ENCODE measurements at regions not wholly inside any gene's neighbourhood (a gene's known extent, or its start where the extent isn't known, plus 50 kb on each side); places are given as distances from the start of the nearest gene placed in this dataset.
"Not testable (repeated sequence)": the region's sequence is repeated elsewhere in the genome, so short reads cannot be mapped to it uniquely, and the experiment has no call there.

DNA sequence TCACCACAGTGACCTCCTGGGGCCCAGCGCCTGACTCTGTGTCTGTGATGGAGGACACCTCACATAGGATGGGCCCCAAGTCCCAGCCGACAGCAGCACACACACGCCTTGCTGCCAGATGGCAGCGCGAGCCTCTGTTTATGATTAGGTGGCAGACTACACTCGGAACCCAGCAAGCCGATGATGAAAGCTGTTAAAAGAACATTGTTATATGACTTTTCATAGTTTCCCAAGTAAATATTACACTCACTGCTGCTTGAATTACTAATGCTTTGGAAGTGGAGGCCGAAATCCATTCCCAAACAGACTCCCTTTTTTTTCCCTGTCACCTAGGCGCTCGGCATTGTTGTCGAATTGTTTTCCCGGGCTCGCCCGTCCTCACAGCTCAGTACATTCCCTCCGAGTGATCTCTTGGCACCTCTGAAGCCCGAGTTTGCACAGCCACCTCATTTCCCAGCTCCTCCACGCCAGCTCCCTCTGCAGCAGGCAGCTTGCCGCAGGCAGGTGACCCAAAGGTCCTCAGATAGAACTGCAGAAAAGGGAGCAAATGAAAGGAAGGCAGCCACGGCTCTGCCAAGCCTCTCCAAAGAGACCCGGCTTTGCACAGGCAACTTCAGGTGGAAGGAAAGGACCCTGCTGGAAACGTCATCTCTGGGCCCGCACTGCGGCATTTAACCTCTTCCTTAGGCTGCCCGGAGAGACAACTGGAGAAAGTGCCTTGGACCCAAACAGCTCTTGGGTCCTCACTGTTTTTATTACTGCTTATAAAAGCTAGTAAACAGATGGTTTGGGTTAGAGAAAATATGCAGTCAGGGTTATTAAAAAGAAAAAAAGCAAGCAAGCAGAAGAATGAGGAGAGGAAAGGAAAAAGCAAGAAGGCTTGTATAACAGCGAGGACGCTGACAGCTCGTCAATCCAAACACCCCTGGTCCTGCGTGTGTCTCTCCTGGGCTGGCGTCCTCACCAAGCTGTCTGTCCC lies 72.2 kb upstream of the SLC25A33 start:
- DNase-seq, result no peak

DNA sequence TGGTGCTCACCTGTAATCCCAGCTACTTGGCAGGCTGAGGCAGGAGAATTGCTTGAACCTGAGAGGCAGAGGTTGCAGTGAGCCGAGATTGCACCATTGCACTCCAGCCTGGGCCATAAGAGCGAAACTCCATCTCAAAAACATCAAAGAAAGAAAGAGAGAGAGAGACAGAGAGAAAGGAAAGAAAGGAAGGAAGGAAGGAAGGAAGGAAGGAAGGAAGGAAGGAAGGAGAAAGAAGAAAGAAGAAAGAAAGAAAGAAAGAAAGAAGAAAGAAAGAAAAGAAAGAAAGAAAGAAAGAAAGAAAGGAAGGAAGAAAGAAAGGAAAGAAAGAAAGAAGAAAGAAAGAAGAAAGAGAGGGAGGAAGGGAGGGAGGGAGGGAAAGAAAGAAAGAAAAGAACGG lies 69.4 kb upstream of the SLC25A33 start:
- DNase-seq, result not testable (repeated sequence)

DNA sequence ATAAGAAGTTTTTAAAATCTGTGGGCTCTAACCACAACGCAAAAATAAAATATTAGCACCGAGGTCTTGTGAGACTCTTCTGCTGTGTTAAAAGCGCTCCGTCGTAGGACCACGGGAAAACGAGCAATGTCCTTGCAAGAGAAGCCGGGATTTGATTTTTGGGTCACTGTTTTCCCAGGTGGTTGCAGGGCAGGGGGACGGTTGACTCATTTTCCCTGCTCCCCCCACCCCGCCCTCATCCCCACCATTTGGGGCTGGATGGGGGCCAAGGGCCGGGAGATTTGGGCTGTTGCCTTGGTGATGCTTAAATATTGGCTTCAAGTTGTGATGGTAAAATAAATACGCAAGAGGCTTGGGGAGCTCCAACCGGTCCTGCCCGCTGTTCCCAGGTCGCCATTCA lies 67.6 kb upstream of the SLC25A33 start:
- DNase-seq, result no peak

DNA sequence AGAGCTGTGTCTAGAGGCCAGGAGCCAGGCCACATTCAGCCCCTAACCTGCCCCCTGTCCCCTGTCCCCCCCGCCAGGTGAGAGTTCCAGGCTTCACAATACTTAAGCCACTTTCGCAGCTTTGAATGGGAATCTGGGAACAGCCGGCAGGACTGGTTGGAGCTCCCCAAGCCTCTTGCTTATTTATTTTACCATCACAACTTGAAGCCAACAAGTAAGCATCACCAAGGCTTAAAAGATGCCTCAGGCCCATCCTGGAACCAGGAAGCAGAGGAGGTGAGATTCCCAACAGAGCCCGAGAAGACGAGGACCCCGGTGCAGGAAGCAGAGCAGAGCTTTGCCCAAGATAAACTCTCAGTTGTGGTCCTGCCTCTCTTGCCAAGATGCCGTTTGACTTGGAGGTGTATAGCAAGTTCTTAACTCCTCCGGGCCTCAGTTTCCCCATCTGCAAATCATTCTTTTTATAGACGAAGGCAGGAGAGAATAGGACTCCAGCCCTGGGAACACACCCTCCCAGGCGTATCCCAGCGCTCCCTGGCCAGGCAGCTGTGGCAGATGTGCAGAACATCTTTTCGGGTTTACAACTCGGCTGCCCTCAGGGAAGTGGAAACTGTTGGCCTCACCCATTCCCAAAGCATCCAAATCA lies 66.8 kb upstream of the SLC25A33 start:
- DNase-seq, result no peak

DNA sequence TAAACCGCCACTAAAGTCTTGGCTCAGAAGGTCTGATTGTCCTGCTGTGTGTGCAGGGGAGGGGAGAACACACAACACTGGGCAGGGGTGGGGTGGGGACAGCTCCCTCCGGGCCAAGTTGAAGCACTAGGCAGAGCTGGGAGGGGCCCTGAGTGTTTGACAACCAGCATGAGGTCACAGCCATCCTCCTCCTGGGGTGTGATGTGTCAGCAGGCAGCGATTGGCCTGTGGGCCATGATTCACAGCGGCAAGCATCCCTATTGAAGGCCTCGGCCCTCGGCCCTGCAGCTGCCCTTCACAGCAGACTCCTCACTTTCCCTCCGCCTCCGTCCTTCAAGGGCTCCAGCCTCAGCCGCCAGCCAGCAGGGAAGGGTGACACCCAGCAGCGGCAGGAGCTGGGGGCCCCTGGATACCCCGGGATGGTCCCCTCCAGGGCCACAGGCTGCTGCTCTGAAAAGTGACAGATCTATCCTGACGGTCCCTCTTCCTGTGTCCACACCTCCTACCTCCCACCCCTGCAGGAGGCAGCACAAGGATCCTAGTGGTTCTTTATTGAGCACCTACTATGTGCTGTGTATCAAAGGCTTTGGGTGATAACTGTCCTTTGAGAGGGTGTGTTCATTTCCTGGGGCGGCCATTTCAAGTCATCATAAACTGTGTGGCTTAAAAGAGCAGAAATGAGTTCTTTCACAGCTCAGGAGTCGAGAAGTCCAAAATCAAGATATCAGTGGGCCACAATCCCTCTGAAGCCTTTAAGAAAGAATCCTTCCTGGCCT lies 66.0 kb upstream of the SLC25A33 start:
- no peak for DNase-seq

DNA sequence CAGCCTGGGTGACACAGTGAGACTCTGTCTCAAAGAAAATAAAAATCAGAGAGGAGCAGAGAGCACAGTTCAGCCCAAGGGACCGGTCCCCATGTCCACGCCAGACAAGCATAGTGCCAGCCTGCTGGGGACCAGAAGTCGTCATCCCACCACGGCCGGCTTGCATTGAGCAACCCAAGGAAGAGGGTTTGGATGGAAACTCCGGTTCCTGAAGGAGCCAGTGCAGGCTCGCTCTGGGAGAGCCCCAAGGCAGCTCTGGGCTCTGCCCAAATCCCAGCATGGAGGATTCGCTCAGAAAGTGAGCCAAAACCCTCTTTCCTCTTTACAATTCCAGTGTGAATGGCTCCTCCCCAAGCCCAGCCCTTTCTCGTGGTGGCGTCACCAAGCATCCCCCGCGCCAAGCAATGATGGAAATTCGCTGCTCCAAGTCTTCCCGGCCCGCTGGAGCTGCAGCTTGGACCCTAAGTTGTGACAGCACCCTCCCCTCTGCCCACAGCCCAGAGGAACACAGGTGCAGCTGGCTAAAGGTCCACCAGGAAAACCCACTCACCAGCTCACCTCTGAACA lies 64.1 kb upstream of the SLC25A33 start:
- DNase-seq, result no peak

DNA sequence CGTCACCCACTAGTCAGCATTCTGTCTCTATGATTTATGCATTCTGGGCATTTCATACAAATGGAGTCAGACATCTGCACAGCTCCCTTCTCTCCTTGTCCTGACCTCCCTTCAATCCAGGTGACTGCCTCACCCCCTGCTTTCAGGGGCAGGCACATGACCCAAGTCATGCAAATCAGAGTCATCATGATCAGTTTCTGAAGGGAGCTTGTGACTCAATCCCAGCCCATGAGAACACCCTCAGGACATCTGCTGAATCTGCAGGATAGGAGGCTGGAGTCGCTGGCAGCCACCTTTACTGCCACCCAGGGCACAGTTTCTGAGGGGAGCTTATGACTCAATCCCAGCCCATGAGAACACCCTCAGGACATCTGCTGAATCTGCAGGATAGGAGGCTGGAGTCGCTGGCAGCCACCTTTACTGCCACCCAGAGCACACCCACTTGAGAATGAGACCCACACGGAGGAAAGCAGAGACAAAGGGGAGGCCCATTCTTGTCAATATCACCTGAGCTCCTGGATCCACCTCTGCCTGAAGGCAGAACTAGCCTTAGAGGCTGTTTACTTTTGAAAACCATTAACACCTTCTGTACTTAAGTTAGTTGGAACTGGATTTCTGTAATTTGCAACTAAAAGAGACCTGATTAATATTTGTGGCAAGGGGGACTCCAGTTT lies 62.3 kb upstream of the SLC25A33 start:
- no peak for DNase-seq

DNA sequence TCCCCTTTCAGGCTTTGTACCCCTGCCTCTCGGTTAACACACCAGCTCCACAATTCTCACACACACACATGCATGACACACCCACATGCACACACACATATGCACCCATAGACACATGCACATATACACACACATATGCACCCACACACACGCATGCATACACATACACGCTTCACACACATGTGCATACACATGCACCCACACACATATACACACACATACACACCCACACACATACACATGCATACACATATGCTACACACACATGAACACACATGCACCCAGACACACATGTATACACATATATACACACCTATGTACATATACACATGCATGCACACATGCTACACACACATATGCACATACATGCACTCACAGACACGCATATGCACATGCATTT lies 61.7 kb upstream of the SLC25A33 start:
- no peak for DNase-seq

DNA sequence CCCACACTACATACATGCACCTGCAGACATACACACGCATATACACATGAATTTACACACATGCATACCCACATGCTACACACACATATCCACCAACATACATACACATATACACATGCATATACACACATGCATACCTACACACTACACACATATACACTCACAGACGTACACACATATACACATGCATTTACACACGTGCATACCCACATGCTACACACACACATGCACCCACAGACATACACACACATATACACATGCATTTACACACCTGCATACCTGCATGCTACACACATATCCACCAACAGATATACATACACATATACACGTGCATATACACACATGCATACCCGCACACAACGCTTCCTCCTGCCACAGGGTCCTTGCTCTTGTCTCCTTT lies 61.2 kb upstream of the SLC25A33 start:
- no peak for DNase-seq

DNA sequence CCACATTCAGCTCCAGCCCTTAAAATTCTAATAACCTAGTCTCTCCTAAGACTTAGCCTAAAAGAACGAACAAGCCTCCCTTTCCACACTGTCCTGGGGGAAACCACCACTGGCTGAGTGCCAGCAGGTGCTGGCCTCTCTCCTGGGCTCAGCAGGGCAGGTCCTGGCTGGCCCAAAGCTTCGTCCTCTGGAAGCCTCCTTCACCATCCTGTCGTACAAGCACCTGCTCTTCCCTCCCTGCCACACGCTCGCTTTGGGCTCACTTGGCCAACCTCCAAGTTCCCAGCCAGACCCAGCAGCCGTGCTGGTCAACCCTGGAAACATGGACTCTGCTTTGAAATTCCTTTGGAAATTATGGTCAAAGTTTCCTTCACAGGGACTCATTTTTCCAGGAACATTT lies 58.2 kb upstream of the SLC25A33 start:
- no peak for DNase-seq

DNA sequence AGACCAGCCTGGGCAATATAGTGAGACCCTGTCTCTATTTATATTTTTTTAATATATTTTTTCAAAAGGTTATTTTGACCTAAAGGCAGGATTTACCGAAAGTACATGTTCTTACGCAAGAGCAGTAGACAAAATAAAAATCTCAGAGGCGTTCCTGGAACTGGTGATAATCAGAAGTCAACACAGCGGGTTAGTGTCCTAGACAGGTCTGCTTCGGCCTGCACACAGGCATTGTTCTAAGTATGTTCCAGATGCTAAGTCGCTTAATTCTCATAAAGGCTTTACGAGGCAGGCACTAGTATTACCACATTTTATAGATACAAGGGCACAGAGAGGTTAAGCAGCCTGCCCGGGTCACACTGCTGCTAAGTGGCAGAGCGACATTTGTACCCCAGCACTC lies 56.9 kb upstream of the SLC25A33 start:
- no peak for DNase-seq

DNA sequence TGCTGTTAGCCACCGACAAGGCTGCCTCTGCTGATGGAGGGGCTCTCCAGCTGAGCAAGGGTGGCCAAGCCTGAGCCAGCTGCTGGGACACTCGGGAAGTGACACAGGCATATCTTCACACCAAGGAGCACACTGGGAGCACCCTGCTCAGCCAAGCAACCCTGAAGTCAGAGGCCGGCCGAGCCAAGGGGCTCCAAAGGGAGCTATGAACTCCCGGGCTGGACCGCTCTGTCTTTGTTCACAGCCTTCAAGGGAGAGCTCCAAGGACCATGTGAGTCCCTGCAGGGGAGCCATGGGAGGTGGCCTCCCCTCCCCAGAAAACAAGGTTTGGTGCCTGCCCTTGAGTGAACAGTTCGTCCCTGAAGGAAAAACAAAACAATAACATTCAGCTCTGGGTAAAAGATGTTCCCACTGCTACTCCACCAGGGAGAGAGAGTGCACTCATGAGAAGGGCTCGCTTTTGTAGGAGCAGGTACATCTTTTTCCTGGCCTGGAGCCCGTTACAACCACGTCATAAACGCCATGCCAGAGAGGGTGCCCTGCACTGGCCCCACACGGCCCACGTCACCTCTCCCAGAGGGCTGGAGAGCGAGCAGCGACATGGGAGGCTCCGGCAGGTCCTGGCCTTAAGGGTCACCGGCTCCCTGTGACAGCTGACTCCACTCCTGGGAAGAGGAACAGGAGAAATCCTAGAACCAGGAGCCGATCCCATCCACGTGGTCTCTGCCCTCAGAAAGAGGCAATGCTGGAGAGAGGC lies 56.3 kb upstream of the SLC25A33 start:
- DNase-seq, result no peak

DNA sequence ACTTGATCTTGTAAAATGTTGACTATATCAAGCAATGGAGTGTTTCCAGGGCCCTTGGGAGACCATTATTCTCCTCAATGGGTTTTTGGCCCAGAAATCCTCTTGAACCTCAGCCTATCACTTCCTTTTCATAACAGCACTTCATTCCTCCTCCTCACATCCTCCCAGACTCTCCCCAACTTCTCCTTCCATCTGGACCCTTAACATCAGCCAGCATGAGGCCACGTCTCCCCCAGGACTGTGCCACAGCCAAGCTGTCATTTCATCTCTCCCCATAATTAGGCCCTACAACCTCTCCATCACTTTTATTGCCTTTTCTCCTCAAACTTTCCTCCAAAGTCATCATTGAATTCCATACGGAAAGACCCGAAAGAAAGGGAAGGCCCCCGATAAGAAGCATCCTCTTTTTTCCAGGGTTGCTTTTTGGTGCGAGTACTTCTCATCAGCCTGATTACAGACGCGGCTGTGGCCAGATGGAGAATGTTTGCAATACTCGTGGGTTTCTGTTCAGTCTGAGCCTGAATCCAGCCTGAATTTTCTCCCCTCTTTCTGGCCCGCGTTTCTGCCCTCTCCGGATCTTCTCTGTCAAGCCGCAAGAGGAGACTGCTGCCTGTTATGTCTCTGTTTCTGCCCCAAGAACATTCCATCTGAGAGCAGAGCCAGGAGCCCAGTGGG lies 52.7 kb upstream of the SLC25A33 start:
- DNase-seq, result no peak

Measured in activated CD4-positive, CD25-positive, alpha-beta regulatory T cell (primary cell).